H1 (cell line): ENCODE measurements at regions not wholly inside any gene's neighbourhood (a gene's known extent, or its start where the extent isn't known, plus 50 kb on each side); places are given as distances from the start of the nearest gene placed in this dataset.

ENCODE experiments used
- CHD7 ChIP-seq: fragments of 300-600 bp; sonication (generic); IDR thresholded peaks from 2 replicates; pipeline ENCODE4 v1.7.1; 2012; ENCODE audit warnings: low read length, moderate library complexity, mild to moderate bottlenecking, inconsistent platforms; ENCODE audit not compliant: insufficient replicate concordance
- CREB1 ChIP-seq: IDR thresholded peaks from 2 replicates; pipeline ENCODE4 v1.6.1; 2012; ENCODE audit warnings: inconsistent platforms
- TCF12 ChIP-seq: IDR thresholded peaks from 2 replicates; pipeline ENCODE4 v1.6.1; 2011; ENCODE audit warnings: low read depth, mild to moderate bottlenecking, low read length

DNA sequence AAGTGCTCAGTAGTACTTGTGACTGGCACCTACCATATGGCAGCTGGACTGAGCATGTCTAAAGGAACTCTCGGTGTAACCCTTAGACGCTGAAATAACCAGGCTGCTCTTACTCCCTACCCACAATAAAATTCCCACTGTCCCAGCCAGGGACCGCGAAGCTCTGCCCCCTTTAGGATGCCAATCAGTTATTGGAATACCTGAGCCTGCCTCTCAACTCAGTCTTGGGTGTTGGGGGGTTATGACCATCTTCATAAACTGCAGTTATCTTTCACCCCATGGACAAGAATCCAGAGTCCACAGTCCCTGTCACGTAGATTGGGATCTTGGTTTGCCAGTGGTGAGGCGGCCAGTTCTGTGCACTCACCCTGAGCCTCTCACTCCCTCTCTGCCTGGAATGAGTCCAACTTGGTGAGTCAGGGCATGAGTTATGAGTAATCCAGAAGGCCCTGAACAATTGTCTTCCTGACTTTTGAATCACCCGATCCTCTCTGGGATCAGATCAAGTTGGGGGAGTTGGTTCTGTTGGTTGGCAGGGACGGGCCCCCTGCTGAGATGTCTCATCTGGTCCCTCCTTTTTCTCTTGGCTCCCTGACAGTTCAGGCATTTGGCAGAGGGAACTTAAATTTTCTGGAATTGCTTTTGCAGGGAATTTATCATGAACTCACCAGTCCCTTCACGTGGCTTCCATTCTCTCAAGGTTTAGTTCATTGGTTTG lies 120.1 kb upstream of the UBE2E1 start (continued):
- TF ChIP-seq TCF12 (no peak), CHD7 (no peak), CREB1 (no peak)
